ENCODE measurements at regions not wholly inside any gene's neighbourhood (a gene's known extent, or its start where the extent isn't known, plus 50 kb on each side); places are given as distances from the start of the nearest gene placed in this dataset.

DNA sequence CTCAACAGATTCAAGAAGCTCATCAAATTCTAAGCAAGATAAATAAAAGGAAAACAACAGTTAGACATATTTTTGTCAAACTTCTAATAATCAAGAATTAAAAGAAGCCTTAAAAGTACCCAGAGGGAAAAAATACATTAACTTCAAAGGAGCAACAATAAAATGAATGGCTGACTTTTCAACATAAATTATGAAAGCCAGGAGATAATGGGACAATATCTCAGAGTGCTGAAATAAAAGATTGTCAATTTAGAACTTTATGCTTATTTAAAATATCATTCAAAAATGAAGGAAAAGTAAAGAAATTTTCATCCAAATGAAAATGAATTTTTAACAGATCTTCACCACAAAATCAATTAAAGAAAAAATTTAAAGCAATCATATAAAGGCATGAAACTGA, 108.5 kb upstream of the IL6 start:
- TF ChIP-seq, protein P1, sequence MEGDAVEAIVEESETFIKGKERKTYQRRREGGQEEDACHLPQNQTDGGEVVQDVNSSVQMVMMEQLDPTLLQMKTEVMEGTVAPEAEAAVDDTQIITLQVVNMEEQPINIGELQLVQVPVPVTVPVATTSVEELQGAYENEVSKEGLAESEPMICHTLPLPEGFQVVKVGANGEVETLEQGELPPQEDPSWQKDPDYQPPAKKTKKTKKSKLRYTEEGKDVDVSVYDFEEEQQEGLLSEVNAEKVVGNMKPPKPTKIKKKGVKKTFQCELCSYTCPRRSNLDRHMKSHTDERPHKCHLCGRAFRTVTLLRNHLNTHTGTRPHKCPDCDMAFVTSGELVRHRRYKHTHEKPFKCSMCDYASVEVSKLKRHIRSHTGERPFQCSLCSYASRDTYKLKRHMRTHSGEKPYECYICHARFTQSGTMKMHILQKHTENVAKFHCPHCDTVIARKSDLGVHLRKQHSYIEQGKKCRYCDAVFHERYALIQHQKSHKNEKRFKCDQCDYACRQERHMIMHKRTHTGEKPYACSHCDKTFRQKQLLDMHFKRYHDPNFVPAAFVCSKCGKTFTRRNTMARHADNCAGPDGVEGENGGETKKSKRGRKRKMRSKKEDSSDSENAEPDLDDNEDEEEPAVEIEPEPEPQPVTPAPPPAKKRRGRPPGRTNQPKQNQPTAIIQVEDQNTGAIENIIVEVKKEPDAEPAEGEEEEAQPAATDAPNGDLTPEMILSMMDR (IDR thresholded peaks at IDR 0.05), result no peak
- no peak for TF ChIP-seq POLR2A (IDR thresholded peaks at IDR 0.05)
